ENCODE measurements at regions not wholly inside any gene's neighbourhood (a gene's known extent, or its start where the extent isn't known, plus 50 kb on each side); places are given as distances from the start of the nearest gene placed in this dataset.

GRCh38 chr4:43864616-43865146 lies 583.9 kb downstream of the KCTD8 start:
- no peak overlapping the region for H2AFZ ChIP-seq (ENCODE audit: low read length)
- H3K9me2 ChIP-seq (replicated peaks; ENCODE audit: insufficient read depth, low read length) = no peaks in the 10 kb centered on the region
- no peaks in the 10 kb centered on the region for H3K79me2 ChIP-seq (ENCODE audit: low read length)
- no peak overlapping the region for H3K4me2 ChIP-seq (ENCODE audit: low read depth, low read length, poor library complexity, severe bottlenecking)
- H3K9ac ChIP-seq (ENCODE audit: low read length) = no peak overlapping the region
- H3K9me3 ChIP-seq (ENCODE audit: low read length) = peaks cover 10% of the 10 kb centered on the region
- H3K27ac ChIP-seq (ENCODE audit: low read length) = no peak overlapping the region
- no peak for DNase-seq
- H3K4me1 ChIP-seq (ENCODE audit: low read length) = no peaks in the 10 kb centered on the region
- no peaks in the 10 kb centered on the region for H4K20me1 ChIP-seq (ENCODE audit: insufficient read depth, low read depth, low read length)
- H3K4me3 ChIP-seq (ENCODE audit: low read length) = no peak overlapping the region
- H3K36me3 ChIP-seq (ENCODE audit: insufficient read depth, low read length) = no peaks in the 10 kb centered on the region
- H3K27me3 ChIP-seq (ENCODE audit: low read length) = no peaks in the 10 kb centered on the region

- Histone ChIP-seq H3K9me2 (replicated peaks; ENCODE audit: insufficient read depth, low read length) (no peaks in the 10 kb centered on the region), H3K9me3 (ENCODE audit: low read length) (peaks cover 13% of the 10 kb centered on the region), H3K36me3 (ENCODE audit: insufficient read depth, low read length) (no peaks in the 10 kb centered on the region), H3K4me3 (ENCODE audit: low read length) (no peak overlapping the region), H3K79me2 (ENCODE audit: low read length) (no peaks in the 10 kb centered on the region), H3K9ac (ENCODE audit: low read length) (no peak overlapping the region), H2AFZ (ENCODE audit: low read length) (0 out of 2 replicates have a peak overlapping the region, but pooled peaks have one; percentile 43), H3K4me2 (ENCODE audit: low read depth, low read length, poor library complexity, severe bottlenecking) (no peak overlapping the region), H4K20me1 (ENCODE audit: insufficient read depth, low read depth, low read length) (no peaks in the 10 kb centered on the region), H3K4me1 (ENCODE audit: low read length) (no peaks in the 10 kb centered on the region), H3K27ac (ENCODE audit: low read length) (no peak overlapping the region), H3K27me3 (ENCODE audit: low read length) (no peaks in the 10 kb centered on the region)
- DNase-seq = no peak
Observed at GRCh38 chr4:43867908-43868307, 580.7 kb downstream of the KCTD8 start.

GRCh38 chr4:43875655-43876054 lies 573.0 kb downstream of the KCTD8 start:
- no peak for DNase-seq
- no peak overlapping the region for H3K4me2 ChIP-seq (ENCODE audit: low read depth, low read length, poor library complexity, severe bottlenecking)
- no peak overlapping the region for H2AFZ ChIP-seq (ENCODE audit: low read length)
- H3K4me3 ChIP-seq (ENCODE audit: low read length) = no peak overlapping the region
- H3K4me1 ChIP-seq (ENCODE audit: low read length) = no peaks in the 10 kb centered on the region
- no peaks in the 10 kb centered on the region for H3K79me2 ChIP-seq (ENCODE audit: low read length)
- no peak overlapping the region for H3K9ac ChIP-seq (ENCODE audit: low read length)
- no peaks in the 10 kb centered on the region for H4K20me1 ChIP-seq (ENCODE audit: insufficient read depth, low read depth, low read length)
- no peaks in the 10 kb centered on the region for H3K27me3 ChIP-seq (ENCODE audit: low read length)
- H3K27ac ChIP-seq (ENCODE audit: low read length) = no peak overlapping the region
- peaks cover 7% of the 10 kb centered on the region; the same call in 1 of the 2 replicates for H3K9me3 ChIP-seq (ENCODE audit: low read length)
- no peaks in the 10 kb centered on the region for H3K36me3 ChIP-seq (ENCODE audit: insufficient read depth, low read length)
- no peaks in the 10 kb centered on the region for H3K9me2 ChIP-seq (replicated peaks; ENCODE audit: insufficient read depth, low read length)

GRCh38 chr4:43882470-43882869 lies 566.1 kb downstream of the KCTD8 start:
- Histone ChIP-seq H3K27ac (ENCODE audit: low read length) (no peak overlapping the region), H3K4me2 (ENCODE audit: low read depth, low read length, poor library complexity, severe bottlenecking) (no peak overlapping the region), H3K36me3 (ENCODE audit: insufficient read depth, low read length) (no peaks in the 10 kb centered on the region), H3K9me2 (replicated peaks; ENCODE audit: insufficient read depth, low read length) (no peaks in the 10 kb centered on the region), H2AFZ (ENCODE audit: low read length) (no peak overlapping the region), H3K79me2 (ENCODE audit: low read length) (no peaks in the 10 kb centered on the region), H3K9me3 (ENCODE audit: low read length) (peaks cover 16% of the 10 kb centered on the region), H3K9ac (ENCODE audit: low read length) (no peak overlapping the region), H4K20me1 (ENCODE audit: insufficient read depth, low read depth, low read length) (no peaks in the 10 kb centered on the region), H3K27me3 (ENCODE audit: low read length) (no peaks in the 10 kb centered on the region), H3K4me3 (ENCODE audit: low read length) (no peak overlapping the region), H3K4me1 (ENCODE audit: low read length) (no peaks in the 10 kb centered on the region)
- no peak for DNase-seq

GRCh38 chr4:43886196-43886595 lies 562.4 kb downstream of the KCTD8 start:
- no peak for DNase-seq
- Histone ChIP-seq H3K27ac (ENCODE audit: low read length) (no peak overlapping the region), H3K9me3 (ENCODE audit: low read length) (peaks cover 24% of the 10 kb centered on the region), H2AFZ (ENCODE audit: low read length) (no peak overlapping the region), H3K4me3 (ENCODE audit: low read length) (no peak overlapping the region), H4K20me1 (ENCODE audit: insufficient read depth, low read depth, low read length) (no peaks in the 10 kb centered on the region), H3K36me3 (ENCODE audit: insufficient read depth, low read length) (no peaks in the 10 kb centered on the region), H3K4me2 (ENCODE audit: low read depth, low read length, poor library complexity, severe bottlenecking) (no peak overlapping the region), H3K9ac (ENCODE audit: low read length) (no peak overlapping the region), H3K4me1 (ENCODE audit: low read length) (no peaks in the 10 kb centered on the region), H3K9me2 (replicated peaks; ENCODE audit: insufficient read depth, low read length) (no peaks in the 10 kb centered on the region), H3K27me3 (ENCODE audit: low read length) (no peaks in the 10 kb centered on the region), H3K79me2 (ENCODE audit: low read length) (no peaks in the 10 kb centered on the region)

- Histone ChIP-seq H4K20me1 (ENCODE audit: insufficient read depth, low read depth, low read length) (no peaks in the 10 kb centered on the region), H3K9ac (ENCODE audit: low read length) (no peak overlapping the region), H3K4me3 (ENCODE audit: low read length) (no peak overlapping the region), H3K4me2 (ENCODE audit: low read depth, low read length, poor library complexity, severe bottlenecking) (no peak overlapping the region), H3K4me1 (ENCODE audit: low read length) (no peaks in the 10 kb centered on the region), H3K9me3 (ENCODE audit: low read length) (0 out of 2 replicates have a peak, but pooled peaks cover 3% of the 10 kb centered on the region), H3K27ac (ENCODE audit: low read length) (no peak overlapping the region), H3K36me3 (ENCODE audit: insufficient read depth, low read length) (no peaks in the 10 kb centered on the region), H3K9me2 (replicated peaks; ENCODE audit: insufficient read depth, low read length) (no peaks in the 10 kb centered on the region), H3K79me2 (ENCODE audit: low read length) (no peaks in the 10 kb centered on the region), H2AFZ (ENCODE audit: low read length) (no peak overlapping the region), H3K27me3 (ENCODE audit: low read length) (no peaks in the 10 kb centered on the region)
- no peak for DNase-seq
Observed at GRCh38 chr4:43898836-43899235, 549.8 kb downstream of the KCTD8 start.

GRCh38 chr4:43903456-43903855 lies 545.2 kb downstream of the KCTD8 start:
- Histone ChIP-seq H3K9me3 (ENCODE audit: low read length) (0 out of 2 replicates have a peak, but pooled peaks cover under 1% of the 10 kb centered on the region), H3K4me1 (ENCODE audit: low read length) (no peaks in the 10 kb centered on the region), H3K4me2 (ENCODE audit: low read depth, low read length, poor library complexity, severe bottlenecking) (no peak overlapping the region), H3K79me2 (ENCODE audit: low read length) (no peaks in the 10 kb centered on the region), H3K9ac (ENCODE audit: low read length) (no peak overlapping the region), H2AFZ (ENCODE audit: low read length) (no peak overlapping the region), H3K27ac (ENCODE audit: low read length) (no peak overlapping the region), H4K20me1 (ENCODE audit: insufficient read depth, low read depth, low read length) (no peaks in the 10 kb centered on the region), H3K9me2 (replicated peaks; ENCODE audit: insufficient read depth, low read length) (no peaks in the 10 kb centered on the region), H3K4me3 (ENCODE audit: low read length) (no peak overlapping the region), H3K27me3 (ENCODE audit: low read length) (no peaks in the 10 kb centered on the region), H3K36me3 (ENCODE audit: insufficient read depth, low read length) (no peaks in the 10 kb centered on the region)
- no peak for DNase-seq

GRCh38 chr4:43918377-43918776 lies 530.2 kb downstream of the KCTD8 start:
- Histone ChIP-seq H3K27ac (ENCODE audit: low read length) (no peak overlapping the region), H4K20me1 (ENCODE audit: insufficient read depth, low read depth, low read length) (no peaks in the 10 kb centered on the region), H3K9ac (ENCODE audit: low read length) (no peak overlapping the region), H3K9me2 (replicated peaks; ENCODE audit: insufficient read depth, low read length) (no peaks in the 10 kb centered on the region), H3K36me3 (ENCODE audit: insufficient read depth, low read length) (no peaks in the 10 kb centered on the region), H3K9me3 (ENCODE audit: low read length) (peaks cover 18% of the 10 kb centered on the region; the same call in 1 of the 2 replicates), H3K4me1 (ENCODE audit: low read length) (no peaks in the 10 kb centered on the region), H3K4me2 (ENCODE audit: low read depth, low read length, poor library complexity, severe bottlenecking) (no peak overlapping the region), H2AFZ (ENCODE audit: low read length) (no peak overlapping the region), H3K79me2 (ENCODE audit: low read length) (no peaks in the 10 kb centered on the region), H3K4me3 (ENCODE audit: low read length) (no peak overlapping the region), H3K27me3 (ENCODE audit: low read length) (no peaks in the 10 kb centered on the region)
- no peak for DNase-seq
